ENCODE measurements at regions not wholly inside any gene's neighbourhood (a gene's known extent, or its start where the extent isn't known, plus 50 kb on each side); places are given as distances from the start of the nearest gene placed in this dataset.

DNA sequence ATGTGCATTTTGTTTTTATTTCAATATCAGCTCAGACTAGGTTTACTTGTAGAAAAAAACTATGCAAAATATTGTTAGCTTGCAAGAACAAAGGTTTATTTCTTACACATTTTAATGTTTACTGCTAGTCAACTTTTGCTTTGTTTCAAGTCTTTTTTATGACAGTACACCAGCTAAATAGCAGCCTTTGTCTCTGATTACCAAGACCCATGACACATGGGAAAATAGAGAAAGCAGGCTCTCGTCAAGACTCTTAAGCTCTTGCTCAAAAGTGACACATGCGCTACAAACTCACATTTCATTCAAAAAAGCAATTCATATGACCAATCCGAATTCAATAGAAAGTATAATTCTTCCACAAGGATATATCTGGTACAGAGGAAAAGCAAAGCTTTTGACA lies 642.3 kb upstream of the SLITRK1 start:
- DNase-seq (ENCODE audit: low read depth in 4 of 4, low spot score in 1 of 4) = no peak

DNA sequence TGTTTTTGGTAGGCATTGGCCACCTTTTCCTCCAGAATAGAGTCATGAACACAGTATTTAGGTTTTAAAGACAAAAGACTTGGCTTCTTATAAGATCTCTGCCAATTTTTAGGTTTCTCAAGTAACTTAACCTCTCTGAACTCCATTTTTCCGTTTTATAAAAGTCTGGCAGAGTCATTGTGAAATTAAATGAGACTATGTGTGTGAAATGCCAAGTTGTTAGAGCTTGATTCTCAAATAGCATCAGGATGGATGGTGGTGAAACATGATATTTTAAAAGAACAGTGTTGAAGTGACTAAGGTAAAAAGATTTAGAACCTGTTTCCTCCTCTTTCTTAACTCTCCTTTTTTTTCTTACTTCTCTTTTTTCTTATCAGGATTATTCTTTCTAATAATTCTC lies 617.7 kb upstream of the SLITRK1 start:
- DNase-seq (ENCODE audit: low read depth in 4 of 4, low spot score in 1 of 4) = no peak

DNA sequence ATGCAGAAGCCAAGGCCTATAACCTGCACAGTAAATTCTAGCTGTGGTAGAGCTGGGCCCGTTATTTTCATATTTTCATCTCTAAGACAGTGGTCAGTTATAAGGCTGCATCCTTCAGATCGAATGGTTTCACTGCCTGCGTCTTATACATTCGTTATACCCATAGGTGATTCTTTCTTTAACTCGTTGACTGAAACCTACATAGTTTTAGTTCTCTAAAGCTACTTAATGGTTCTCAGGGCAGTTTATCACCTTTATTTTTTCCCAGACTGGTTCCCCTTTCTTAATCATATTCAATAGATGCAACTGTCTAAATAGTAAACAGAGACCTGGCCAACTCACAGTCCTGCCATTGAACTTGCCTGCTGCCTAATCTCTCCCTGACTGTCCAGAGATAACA lies 615.3 kb upstream of the SLITRK1 start:
- DNase-seq (ENCODE audit: low read depth in 4 of 4, low spot score in 1 of 4) = no peak

DNA sequence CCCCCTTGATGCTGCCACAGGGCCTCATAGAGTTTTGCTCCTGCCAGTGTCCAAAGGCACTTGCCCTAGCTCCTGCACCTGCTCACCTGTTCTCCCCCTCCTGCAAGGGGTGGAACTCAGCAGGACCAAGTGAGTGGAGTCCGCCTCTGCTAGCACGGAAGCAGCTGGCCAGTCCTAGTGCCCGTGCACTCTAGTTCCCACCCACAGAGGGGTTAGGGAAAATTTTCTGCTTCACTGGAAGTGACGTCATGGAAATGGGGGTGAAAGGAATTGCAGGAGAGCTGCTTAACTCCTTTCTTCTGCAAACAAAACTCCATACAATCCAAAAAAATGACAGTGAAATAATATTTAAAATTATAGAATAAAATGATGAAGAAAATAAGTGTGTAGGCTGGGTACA lies 609.7 kb upstream of the SLITRK1 start:
- DNase-seq (ENCODE audit: low read depth in 4 of 4, low spot score in 1 of 4) = no peak

DNA sequence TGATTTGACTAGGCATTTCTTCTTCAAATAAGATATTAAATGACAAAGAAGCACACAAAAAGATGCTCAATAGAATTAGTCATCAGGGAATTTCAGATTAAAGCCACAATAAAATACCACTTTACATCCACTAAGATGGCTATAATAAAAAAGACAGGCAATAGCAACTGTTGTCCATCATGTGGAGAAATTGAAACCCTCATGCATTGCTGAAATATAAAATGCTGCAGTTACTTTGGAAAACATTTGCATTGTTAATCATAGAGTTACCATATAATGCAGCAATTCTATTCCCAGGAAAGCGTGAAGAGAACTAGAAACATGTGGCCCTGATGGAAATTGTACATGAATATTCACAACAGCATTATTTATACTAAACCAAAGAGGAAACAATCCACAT lies 605.5 kb upstream of the SLITRK1 start:
- DNase-seq (ENCODE audit: low read depth in 4 of 4, low spot score in 1 of 4) = no peak

DNA sequence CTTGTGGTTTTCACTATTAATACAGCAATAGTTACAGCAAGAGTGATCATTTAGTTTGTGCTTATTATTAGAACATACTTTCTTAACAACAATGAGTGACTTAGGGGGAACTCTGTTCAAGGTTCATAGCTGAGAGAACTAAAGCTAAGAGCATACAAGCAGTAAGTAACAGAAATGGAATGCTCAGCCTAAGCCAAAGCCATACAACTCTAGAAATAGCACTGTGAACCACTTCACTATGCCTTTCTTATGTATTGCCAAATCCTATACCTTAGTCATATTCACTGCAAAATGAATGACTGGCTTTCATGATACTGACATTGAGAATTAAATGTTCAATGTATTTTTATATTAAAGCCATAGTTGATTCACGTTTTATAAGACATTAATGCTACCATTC lies 599.7 kb upstream of the SLITRK1 start:
- DNase-seq (ENCODE audit: low read depth in 4 of 4, low spot score in 1 of 4) = no peak

DNA sequence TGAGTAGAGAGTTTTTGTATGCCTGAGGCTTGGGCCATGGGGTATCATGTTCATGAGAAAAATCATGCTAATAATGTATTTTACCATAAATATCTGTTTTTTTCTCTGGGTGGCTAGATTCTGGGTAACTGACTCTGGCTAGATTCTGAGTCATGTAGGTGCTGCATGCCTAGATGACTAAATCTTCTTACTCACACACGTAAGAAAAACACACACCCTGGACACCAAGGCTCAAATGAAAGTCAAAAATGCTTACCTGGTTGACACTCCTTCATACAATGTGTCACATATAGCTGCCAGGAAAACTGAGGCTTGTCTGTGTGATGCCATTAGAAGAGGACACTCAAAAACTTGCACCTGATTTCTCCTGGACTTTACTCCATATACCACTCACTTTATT lies 597.4 kb upstream of the SLITRK1 start:
- DNase-seq (ENCODE audit: low read depth in 4 of 4, low spot score in 1 of 4) = no peak

DNA sequence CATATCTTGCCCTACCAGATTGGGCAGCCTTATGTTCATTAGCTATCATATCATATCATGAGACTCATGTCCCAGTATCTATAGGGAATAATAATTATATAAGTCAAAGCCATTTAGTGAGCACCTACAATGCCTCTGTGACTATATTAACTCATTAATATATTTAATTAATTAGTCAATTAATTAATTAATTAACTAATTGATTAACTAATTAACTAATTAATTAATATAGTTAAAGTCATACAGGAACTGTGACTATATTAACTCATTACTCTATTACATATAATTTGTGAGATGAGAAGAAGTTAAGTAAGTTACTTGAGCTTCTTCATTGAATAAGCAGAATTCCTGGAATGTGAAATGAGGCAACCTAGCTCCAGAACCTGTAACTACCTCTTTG lies 588.3 kb upstream of the SLITRK1 start:
- no peak for DNase-seq (ENCODE audit: low read depth in 4 of 4, low spot score in 1 of 4)

DNA sequence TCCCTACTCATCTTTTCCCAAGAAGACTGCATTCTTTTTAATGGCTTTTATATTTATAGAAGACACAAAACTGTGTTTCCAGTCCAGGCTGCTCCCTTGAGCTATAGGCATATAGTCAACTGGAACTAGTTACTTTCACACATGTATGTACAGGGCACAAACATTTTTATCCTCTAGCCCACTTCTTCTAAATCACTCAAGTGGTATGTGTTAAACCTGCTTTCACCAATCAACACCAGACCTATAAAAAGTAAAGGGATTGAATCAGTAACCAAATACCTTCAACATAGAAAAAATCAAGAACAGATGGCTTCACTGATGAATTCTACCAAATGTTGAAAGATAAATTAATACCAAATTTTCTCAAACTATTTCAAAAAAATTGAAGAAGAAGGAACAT lies 584.2 kb upstream of the SLITRK1 start:
- DNase-seq (ENCODE audit: low read depth in 4 of 4, low spot score in 1 of 4) = no peak

DNA sequence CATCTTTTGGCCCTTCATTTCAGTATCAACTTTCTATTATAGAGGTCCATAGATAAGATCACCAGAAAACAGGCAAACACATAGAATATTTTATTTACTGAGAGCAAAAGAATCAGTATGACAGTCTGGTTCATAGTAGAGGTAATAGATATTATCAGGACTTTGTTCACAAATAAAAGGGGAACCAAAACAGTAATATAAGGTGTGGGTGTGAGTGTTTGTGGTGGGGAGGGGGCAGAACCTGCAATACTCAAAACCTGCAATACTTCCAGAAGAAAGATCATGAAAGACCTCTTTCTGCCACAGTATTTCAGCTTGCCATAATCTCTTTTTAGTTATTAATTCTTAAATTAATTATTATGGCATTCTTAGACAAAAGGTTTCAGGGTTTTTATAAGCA lies 578.7 kb upstream of the SLITRK1 start:
- DNase-seq (ENCODE audit: low read depth in 4 of 4, low spot score in 1 of 4) = no peak

DNA sequence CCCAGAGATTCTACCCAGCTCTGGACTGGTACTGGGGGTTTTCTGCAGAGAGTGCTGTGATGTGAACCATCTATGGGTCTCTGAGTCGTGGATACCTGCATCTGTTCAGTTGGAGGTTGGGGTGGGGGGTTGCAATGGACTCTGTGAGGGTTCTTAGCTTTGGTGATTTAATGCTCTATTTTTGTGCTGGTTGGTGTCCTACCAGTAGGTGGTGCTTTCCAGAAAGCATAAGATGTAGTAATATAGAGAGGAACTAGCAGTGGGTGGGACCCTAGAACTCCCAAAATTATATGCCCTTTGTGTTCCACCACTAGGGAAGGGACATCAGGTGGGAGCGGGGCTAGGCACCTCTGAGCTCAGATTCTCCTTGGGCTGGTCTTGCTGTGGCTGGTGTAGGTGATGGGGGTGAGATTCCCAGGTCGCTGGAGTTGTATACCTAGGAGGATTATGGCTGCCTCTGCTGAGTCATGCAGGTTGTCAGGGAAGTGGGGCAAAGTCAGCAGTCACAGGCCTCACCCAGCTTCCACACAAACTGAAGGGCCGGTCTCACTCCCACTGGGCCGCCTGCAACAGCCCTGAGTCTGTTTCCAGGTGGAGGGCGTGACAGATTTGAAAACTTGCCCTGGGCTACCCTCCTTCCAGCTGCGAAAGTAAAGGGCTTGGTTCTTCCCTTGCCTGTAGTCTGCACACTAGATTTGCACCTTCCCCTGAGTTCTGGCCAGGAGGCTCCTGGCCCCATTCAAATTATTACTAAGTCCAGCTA lies 573.0 kb upstream of the SLITRK1 start:
- DNase-seq (ENCODE audit: low read depth in 4 of 4, low spot score in 1 of 4) = no peak

DNA sequence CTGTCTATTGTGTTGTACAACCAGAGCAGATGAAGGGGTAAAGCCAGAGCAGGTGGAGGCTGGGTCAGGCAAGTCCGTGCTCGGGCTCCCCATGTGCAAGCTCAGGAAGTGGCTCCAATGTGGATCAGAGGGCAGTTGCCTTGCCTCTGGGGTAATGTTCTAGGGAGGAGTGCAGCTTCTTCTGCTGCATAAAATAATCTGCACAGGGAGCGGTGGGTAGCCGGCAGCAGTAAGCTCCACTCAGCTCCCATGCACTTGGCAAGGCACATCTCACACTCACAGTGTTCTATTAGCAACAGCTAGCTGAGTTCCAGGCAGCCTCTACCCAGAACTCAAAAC lies 565.3 kb upstream of the SLITRK1 start:
- no peak for DNase-seq (ENCODE audit: low read depth in 4 of 4, low spot score in 1 of 4)

DNA sequence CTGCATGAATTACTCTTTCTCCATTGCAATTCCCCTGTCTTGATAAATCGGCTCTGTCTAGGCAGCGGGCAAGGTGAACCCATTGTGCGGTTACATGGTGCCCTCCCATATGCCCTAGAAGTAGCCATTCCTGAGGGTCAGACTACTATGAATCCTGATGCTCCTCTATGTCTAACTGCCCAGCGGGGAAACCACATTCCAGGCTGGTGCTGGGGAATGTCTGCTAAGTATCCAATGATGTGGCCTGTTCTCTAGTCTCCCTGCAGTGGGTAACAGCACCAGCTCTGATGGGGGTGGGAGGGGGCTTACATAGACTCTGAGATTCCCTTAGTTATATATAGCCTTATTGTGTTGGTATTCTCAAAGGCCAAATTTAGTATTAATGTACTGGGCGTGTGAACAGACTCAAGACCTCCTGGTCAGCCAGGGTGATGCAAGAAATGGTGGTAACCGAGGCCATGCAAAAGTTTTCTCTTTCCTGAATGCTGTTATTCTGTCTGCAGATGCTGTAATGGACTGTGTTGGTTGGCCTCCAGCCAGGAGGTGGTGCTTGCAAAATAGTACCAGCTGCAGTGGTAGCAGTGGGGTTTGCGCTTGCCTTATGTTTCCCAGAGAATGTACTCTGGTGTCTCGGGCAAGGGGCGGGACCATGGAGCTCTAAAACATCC lies 564.8 kb upstream of the SLITRK1 start:
- no peak for DNase-seq (ENCODE audit: low read depth in 4 of 4, low spot score in 1 of 4)

DNA sequence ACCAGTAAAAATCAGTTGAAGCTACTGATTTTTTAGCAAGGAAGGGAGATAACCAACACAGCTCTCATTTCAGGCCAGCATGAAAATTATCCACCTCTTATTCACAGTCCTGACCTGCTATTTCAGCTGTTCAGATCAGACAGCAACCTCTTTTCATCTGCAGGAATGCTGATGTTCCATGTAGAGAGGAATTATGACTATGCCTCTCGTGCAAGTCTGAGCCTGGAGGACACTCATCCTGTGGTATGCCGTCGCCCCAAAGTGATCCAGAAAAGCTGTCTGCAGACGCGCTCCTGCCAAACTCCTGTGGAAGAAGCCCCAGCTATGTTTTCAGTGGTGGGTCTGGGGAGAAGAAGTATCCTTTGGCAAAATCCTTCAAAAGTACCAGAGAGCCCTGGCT lies 563.5 kb upstream of the SLITRK1 start:
- no peak for DNase-seq (ENCODE audit: low read depth in 4 of 4, low spot score in 1 of 4)

DNA sequence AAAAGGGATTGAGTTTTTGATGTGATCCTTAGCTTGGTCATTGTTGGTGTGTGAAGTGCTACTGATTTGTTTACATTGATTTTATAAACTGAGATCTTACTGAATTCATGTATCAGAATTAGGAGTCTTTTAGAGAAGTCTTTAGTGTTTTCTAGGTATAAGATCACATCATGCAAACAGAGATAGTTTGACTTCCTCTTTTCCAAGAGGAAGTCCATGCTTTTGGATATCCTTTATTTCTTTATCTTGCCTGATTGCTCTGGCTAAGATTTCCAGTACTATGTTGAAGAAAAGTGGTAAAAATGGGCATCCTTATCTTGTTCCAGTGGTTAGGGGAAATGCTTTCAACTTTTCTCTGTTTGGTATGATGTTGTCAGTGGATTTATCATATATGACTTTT lies 561.2 kb upstream of the SLITRK1 start:
- DNase-seq (ENCODE audit: low read depth in 4 of 4, low spot score in 1 of 4) = no peak

DNA sequence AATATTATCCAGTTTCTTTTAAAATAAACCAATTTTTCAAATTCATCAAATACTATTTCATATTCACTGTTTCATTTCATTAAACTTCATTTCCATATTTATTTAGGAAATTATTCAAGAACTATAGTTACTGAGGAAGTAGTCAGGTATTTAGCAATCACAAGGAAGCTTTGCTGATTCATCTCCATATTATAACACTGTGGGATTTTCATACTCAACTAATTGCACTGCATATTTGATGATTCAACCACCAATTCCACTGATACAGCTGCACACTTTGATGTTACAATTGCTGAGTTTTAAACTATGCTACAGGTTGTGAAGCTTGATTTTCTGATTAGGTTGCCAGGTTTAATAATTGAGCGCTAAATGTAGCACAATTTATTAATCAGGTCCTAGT lies 556.8 kb upstream of the SLITRK1 start:
- DNase-seq (ENCODE audit: low read depth in 4 of 4, low spot score in 1 of 4) = no peak

DNA sequence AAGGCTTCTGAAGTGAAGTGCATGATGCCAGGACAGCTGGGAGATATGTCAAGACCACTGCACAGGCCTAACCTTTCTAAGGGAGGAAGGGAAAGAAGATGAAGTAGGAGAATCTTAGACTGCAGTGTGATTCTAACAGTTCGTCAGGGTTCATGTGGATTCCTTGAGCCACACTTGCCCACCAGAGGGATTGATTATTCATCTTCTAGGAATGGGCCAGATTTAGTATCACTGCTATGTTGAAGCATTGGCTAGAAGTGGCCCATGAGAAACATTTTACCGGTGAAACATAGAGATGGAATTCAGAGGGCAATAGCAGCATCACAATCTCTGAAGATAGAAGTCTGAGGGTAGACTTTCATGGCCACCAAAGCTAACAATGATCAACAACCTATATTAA lies 550.8 kb upstream of the SLITRK1 start:
- DNase-seq (ENCODE audit: low read depth in 4 of 4, low spot score in 1 of 4) = no peak

DNA sequence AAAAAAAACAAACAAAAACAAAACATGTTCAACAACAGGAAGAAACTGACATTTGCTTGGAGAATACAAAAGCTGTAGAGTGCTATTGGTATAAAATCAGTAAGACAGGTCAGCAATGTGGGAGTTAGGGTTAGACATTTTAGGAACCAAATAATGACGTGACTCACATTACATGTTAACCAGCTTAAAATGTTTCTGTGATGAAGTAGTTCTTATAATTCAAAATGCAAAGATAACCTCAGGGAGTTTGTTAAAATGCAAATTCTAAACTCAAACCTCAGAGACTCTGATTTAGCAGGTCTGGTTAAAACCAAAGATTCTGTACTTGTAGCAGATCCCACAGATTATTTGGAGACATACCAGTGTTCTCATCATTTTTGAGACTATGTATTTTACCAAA lies 549.4 kb upstream of the SLITRK1 start:
- no peak for DNase-seq (ENCODE audit: low read depth in 4 of 4, low spot score in 1 of 4)

DNA sequence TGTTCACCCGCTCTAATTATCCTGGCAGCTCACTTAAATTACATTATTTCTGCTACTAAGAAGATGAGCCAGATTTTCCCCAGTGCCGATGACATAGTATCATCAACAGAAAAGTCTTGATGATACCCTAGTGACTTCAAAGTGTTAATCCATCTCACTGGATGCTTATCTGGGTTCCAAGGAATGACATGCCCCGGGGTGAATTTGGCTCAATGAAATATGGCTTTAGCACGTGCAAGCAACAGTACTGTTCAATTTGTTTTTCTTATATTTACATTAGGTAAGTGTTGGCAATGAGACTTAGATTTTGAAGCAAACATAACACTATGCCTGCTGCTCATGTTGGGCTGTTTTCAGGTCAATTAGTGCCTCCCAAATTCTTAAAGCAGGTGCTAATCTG lies 548.2 kb upstream of the SLITRK1 start:
- DNase-seq (ENCODE audit: low read depth in 4 of 4, low spot score in 1 of 4) = no peak

DNA sequence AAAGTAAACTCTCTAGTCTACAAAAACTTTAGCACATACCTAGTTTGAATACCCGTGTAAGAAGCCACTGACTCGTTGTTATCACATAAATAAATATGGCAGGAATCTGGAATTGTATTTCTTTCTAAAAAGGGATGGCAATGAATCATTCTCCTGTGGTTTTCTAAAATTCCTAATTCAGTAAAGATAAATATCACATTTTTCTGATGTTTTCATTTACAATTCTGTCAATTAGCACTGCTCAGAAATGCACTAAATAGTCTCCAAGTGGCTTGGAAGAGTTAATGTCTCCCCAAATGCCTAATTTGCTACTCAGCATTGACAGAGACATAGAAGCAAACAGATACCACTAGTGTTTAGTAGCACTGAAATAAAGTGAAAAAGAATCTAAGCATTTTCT lies 547.7 kb upstream of the SLITRK1 start:
- no peak for DNase-seq (ENCODE audit: low read depth in 4 of 4, low spot score in 1 of 4)

DNA sequence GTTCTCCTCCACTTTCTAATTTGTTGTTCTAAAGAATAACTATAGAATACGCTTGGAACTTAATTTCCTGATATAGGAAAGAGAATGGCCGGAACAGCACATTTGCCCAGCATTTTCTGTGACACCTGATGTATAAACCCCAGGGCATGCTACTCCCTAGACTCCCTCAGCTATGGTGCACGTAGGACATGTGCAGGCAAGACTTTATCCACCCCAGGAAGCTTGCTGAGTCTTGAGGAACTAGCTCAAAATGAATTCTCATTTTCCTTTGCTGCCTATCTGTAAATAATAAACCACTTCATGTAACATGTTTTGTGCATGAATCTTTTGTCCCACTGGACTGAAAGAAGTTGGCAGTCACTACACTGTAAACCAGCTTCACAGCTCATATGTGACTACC lies 535.8 kb upstream of the SLITRK1 start:
- no peak for DNase-seq (ENCODE audit: low read depth in 4 of 4, low spot score in 1 of 4)

DNA sequence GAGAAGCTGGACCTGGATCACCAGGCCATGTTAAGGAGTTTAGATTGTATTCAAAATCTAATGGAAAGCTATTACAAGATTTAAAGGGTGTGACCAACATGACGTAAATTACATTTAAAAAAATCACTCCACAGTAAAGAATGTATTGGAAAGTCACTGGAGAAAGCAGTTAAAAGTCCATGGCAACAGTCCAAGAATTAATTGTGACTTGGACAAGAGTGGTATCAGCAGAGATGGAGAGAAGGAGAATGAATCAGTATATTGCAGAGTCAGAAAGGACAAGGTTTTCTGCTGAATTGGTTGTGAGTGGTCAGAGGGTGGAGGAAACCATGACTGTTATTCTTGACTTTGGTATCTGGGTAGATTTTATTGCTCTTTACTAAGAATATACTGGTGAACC lies 535.1 kb upstream of the SLITRK1 start:
- no peak for DNase-seq (ENCODE audit: low read depth in 4 of 4, low spot score in 1 of 4)

DNA sequence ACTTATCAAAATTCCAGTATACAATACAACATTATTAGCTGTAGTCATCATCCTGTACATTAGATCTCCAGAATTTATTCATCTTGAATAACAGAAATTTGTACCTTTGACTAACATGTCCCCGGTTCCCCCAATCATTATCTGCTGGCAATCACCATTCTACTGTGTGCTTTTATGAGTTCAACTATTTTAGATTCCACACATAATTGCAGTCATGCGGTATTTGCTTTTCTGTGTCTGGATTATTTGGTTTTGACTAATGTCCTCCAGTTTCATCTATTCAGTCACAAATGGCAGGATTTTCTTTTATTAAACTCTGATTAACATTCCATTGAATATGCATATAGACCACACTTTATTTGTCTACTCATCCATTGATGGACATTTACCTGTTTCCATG lies 530.7 kb upstream of the SLITRK1 start:
- no peak for DNase-seq (ENCODE audit: low read depth in 4 of 4, low spot score in 1 of 4)

Measured in stimulated activated CD4-positive, alpha-beta T cell treated with anti-CD3 and anti-CD28 coated beads, Interleukin-1b, Interleukin-23, amount 100 ng/mL, for 24 hours (primary cell).